WTC11 (cell line): ENCODE measurements at regions not wholly inside any gene's neighbourhood (a gene's known extent, or its start where the extent isn't known, plus 50 kb on each side); places are given as distances from the start of the nearest gene placed in this dataset.
"Not testable (repeated sequence)": the region's sequence is repeated elsewhere in the genome, so short reads cannot be mapped to it uniquely, and the experiment has no call there.

Experiments
- CREB1 ChIP-seq: sonication (generic); formaldehyde crosslinking; IDR thresholded peaks from 2 replicates; pipeline ENCODE4 v1.8.0; 2023; ENCODE audit warnings: mild to moderate bottlenecking, missing genetic modification reagents
- ESRRA ChIP-seq: sonication (generic); formaldehyde crosslinking; IDR thresholded peaks from 2 replicates; pipeline ENCODE4 v1.8.1; 2022; ENCODE audit warnings: mild to moderate bottlenecking, missing genetic modification reagents, borderline replicate concordance
- TF ChIP-seq, protein P1 (sequence below): sonication (generic); formaldehyde crosslinking; IDR thresholded peaks from 2 replicates; pipeline ENCODE4 v1.8.0; 2022; ENCODE audit warnings: mild to moderate bottlenecking, missing genetic modification reagents
- TF ChIP-seq, protein P2 (sequence below): fragments of 250-450 bp; sonication (Bioruptor Pico); IDR thresholded peaks from 2 replicates; pipeline ENCODE4 v2.1.2; 2022; ENCODE audit warnings: mild to moderate bottlenecking, moderate library complexity
- TF ChIP-seq, protein P3 (sequence below): fragments of 200-600 bp; IDR thresholded peaks from 2 replicates; pipeline ENCODE4 v1.8.0; 2022; ENCODE audit warnings: antibody characterized with exemption
- TF ChIP-seq, protein P4 (sequence below): sonication (generic); formaldehyde crosslinking; IDR thresholded peaks from 2 replicates; pipeline ENCODE4 v1.8.1; 2022; ENCODE audit warnings: low read depth, mild to moderate bottlenecking, moderate library complexity, missing genetic modification reagents, borderline replicate concordance
- TF ChIP-seq, protein P5 (sequence below): sonication (generic); formaldehyde crosslinking; conservative IDR thresholded peaks from 2 replicates; pipeline ENCODE4 v1.8.1; 2023; ENCODE audit warnings: mild to moderate bottlenecking, low read depth, missing genetic modification reagents, moderate library complexity

DNA sequence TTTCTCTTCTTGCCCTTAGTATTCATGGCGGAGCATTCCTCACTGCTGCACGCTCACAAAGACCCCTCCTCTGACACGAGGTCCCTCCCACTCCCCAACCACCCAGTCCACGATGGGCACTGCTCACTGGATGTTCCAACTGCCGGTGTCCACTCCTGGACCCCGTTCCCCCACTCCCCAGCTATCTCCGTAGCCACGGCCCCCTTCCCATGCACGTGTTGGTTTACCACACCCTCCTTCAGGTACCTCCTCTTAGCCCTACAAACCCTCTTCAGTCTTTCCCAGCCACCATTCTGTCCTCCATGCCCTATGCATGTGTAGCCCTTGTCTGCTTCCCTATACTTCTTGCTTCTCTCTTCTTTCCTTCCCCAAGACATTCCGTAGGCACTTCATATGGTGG, 469.6 kb upstream of the ZNG1F start:
- TF ChIP-seq, protein P1, sequence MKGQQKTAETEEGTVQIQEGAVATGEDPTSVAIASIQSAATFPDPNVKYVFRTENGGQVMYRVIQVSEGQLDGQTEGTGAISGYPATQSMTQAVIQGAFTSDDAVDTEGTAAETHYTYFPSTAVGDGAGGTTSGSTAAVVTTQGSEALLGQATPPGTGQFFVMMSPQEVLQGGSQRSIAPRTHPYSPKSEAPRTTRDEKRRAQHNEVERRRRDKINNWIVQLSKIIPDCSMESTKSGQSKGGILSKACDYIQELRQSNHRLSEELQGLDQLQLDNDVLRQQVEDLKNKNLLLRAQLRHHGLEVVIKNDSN (CRISPR knock-in tag) = not testable (repeated sequence)
- TF ChIP-seq, protein P2, sequence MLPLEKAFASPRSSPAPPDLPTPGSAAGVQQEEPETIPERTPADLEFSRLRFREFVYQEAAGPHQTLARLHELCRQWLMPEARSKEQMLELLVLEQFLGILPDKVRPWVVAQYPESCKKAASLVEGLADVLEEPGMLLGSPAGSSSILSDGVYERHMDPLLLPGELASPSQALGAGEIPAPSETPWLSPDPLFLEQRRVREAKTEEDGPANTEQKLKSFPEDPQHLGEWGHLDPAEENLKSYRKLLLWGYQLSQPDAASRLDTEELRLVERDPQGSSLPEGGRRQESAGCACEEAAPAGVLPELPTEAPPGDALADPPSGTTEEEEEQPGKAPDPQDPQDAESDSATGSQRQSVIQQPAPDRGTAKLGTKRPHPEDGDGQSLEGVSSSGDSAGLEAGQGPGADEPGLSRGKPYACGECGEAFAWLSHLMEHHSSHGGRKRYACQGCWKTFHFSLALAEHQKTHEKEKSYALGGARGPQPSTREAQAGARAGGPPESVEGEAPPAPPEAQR (CRISPR knock-in tag) = not testable (repeated sequence)
- TF ChIP-seq, protein P3, sequence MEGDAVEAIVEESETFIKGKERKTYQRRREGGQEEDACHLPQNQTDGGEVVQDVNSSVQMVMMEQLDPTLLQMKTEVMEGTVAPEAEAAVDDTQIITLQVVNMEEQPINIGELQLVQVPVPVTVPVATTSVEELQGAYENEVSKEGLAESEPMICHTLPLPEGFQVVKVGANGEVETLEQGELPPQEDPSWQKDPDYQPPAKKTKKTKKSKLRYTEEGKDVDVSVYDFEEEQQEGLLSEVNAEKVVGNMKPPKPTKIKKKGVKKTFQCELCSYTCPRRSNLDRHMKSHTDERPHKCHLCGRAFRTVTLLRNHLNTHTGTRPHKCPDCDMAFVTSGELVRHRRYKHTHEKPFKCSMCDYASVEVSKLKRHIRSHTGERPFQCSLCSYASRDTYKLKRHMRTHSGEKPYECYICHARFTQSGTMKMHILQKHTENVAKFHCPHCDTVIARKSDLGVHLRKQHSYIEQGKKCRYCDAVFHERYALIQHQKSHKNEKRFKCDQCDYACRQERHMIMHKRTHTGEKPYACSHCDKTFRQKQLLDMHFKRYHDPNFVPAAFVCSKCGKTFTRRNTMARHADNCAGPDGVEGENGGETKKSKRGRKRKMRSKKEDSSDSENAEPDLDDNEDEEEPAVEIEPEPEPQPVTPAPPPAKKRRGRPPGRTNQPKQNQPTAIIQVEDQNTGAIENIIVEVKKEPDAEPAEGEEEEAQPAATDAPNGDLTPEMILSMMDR = not testable (repeated sequence)
- TF ChIP-seq, protein P4, sequence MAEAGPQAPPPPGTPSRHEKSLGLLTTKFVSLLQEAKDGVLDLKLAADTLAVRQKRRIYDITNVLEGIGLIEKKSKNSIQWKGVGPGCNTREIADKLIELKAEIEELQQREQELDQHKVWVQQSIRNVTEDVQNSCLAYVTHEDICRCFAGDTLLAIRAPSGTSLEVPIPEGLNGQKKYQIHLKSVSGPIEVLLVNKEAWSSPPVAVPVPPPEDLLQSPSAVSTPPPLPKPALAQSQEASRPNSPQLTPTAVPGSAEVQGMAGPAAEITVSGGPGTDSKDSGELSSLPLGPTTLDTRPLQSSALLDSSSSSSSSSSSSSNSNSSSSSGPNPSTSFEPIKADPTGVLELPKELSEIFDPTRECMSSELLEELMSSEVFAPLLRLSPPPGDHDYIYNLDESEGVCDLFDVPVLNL = not testable (repeated sequence)
- not testable (repeated sequence) for TF ChIP-seq ESRRA; CREB1 (CRISPR knock-in tag)
- TF ChIP-seq, protein P5, sequence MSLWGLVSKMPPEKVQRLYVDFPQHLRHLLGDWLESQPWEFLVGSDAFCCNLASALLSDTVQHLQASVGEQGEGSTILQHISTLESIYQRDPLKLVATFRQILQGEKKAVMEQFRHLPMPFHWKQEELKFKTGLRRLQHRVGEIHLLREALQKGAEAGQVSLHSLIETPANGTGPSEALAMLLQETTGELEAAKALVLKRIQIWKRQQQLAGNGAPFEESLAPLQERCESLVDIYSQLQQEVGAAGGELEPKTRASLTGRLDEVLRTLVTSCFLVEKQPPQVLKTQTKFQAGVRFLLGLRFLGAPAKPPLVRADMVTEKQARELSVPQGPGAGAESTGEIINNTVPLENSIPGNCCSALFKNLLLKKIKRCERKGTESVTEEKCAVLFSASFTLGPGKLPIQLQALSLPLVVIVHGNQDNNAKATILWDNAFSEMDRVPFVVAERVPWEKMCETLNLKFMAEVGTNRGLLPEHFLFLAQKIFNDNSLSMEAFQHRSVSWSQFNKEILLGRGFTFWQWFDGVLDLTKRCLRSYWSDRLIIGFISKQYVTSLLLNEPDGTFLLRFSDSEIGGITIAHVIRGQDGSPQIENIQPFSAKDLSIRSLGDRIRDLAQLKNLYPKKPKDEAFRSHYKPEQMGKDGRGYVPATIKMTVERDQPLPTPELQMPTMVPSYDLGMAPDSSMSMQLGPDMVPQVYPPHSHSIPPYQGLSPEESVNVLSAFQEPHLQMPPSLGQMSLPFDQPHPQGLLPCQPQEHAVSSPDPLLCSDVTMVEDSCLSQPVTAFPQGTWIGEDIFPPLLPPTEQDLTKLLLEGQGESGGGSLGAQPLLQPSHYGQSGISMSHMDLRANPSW (CRISPR knock-in tag) = not testable (repeated sequence)
